Nephron (organoid): ENCODE measurements at regions not wholly inside any gene's neighbourhood (a gene's known extent, or its start where the extent isn't known, plus 50 kb on each side); places are given as distances from the start of the nearest gene placed in this dataset.
"Not testable (repeated sequence)": the region's sequence is repeated elsewhere in the genome, so short reads cannot be mapped to it uniquely, and the experiment has no call there.

Experiments
- H3K27ac Mint-ChIP-seq, 3 experiments: 2 replicates each; pipeline ENCODE4 v1.8.0; 2020; ENCODE audit warnings: mixed read lengths in 3 of 3, mild to moderate bottlenecking in 2 of 3, moderate library complexity in 1 of 3
- H3K27me3 Mint-ChIP-seq: 2 replicates; pipeline ENCODE4 v1.8.0; 2021; ENCODE audit warnings: low read depth, mild to moderate bottlenecking, moderate library complexity, mixed read lengths
- H3K36me3 Mint-ChIP-seq: 2 replicates; pipeline ENCODE4 v1.8.0; 2020; ENCODE audit warnings: low read depth, mixed read lengths
- H3K4me1 Mint-ChIP-seq: 2 replicates; pipeline ENCODE4 v1.8.0; 2020; ENCODE audit warnings: mixed read lengths
- H3K4me3 Mint-ChIP-seq, 3 experiments: 2 replicates each; pipeline ENCODE4 v1.8.0; 2020; ENCODE audit warnings: mild to moderate bottlenecking in 3 of 3, mixed read lengths in 3 of 3, moderate library complexity in 2 of 3
- H3K9me3 Mint-ChIP-seq: 2 replicates; pipeline ENCODE4 v1.8.0; 2020; ENCODE audit warnings: mixed read lengths
- TF ChIP-seq, protein P1 (sequence below), 3 experiments: fragments of 200-600 bp; sonication (generic); IDR thresholded peaks; one replicate each; pipeline ENCODE4 v1.5.0; 2021; ENCODE audit warnings: antibody characterized with exemption in 3 of 3; ENCODE audit not compliant: unreplicated experiment in 3 of 3

DNA sequence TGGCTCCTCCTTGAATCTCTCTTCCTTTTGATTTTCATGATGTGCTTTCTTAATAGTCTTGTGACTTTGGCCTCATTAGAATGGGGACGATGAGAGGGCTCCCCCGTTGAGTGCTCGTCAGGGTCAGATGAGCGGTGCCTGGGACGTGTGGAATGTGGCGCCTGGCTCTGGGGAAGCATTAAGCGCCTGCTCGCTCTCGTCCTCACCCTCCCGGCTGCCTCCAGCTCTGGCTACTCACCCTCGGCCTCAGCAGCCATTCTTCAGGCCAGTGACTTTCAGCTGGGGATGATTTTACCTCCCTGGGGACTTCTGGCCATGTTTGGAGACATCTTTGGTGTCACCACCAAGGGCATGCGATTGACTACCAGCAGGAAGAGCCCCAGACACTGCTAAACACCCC is 69.7 kb downstream of the RPS6KA4 start:
- H3K36me3 Mint-ChIP-seq, result no peaks in the 10 kb centered on the region
- peaks cover 31% of the 10 kb centered on the region for H3K27me3 Mint-ChIP-seq
- peaks cover 17% of the 10 kb centered on the region for H3K4me1 Mint-ChIP-seq
- H3K9me3 Mint-ChIP-seq, result peaks cover 2% of the 10 kb centered on the region
- no peak overlapping the region for H3K27ac Mint-ChIP-seq
- TF ChIP-seq, protein P1, sequence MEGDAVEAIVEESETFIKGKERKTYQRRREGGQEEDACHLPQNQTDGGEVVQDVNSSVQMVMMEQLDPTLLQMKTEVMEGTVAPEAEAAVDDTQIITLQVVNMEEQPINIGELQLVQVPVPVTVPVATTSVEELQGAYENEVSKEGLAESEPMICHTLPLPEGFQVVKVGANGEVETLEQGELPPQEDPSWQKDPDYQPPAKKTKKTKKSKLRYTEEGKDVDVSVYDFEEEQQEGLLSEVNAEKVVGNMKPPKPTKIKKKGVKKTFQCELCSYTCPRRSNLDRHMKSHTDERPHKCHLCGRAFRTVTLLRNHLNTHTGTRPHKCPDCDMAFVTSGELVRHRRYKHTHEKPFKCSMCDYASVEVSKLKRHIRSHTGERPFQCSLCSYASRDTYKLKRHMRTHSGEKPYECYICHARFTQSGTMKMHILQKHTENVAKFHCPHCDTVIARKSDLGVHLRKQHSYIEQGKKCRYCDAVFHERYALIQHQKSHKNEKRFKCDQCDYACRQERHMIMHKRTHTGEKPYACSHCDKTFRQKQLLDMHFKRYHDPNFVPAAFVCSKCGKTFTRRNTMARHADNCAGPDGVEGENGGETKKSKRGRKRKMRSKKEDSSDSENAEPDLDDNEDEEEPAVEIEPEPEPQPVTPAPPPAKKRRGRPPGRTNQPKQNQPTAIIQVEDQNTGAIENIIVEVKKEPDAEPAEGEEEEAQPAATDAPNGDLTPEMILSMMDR (IDR thresholded peaks at IDR 0.05; ENCODE audit: unreplicated experiment in 3 of 3), result no peak
- H3K4me3 Mint-ChIP-seq, result no peak overlapping the region

DNA sequence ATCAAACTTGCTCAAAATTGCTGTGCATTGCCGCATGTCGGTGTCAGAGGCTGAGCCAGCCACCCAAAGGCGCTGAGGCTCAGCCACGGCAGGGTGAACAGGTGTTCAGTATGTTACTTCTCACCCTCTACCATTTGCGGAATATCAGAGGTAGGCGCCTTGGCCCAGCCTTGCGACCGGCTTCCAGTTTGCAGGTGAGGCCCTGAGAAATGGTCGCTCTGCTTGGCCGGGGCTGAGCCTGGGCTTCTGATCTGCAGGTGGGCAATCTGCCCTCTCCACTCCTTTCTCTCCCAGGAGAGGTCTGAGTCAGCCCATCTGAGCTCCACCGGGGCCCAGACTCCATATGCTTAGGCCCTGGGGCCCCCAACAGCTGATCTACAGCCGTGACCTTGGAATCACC is 71.0 kb downstream of the RPS6KA4 start:
- Mint-ChIP-seq H3K27me3 (peaks cover 35% of the 10 kb centered on the region), H3K4me3 (no peak overlapping the region), H3K36me3 (no peaks in the 10 kb centered on the region), H3K27ac (no peak overlapping the region), H3K9me3 (peaks cover 2% of the 10 kb centered on the region), H3K4me1 (peaks cover 17% of the 10 kb centered on the region)
- TF ChIP-seq, protein P1 (IDR thresholded peaks at IDR 0.05; ENCODE audit: unreplicated experiment in 3 of 3), result no peak

DNA sequence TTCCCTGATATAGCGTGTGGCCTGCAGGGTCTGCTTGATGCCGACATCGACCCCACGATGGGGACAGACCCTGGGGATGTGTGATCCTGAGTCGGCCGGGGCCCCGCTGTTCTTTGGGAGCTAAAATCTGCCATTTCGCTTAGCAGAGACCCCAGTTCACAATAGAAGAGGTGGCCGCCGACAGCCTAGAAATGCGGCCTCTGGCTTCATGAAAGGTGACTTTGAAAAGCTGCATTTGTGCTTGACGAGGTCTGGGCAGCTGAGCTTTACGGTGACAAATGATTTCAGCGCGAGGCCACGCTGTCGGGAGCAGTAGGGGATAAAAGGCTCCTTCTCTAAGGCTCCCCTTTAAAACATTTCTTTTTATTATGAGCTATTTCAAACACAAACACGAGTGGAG is 71.7 kb downstream of the RPS6KA4 start:
- no peak overlapping the region for H3K27ac Mint-ChIP-seq
- TF ChIP-seq, protein P1 (IDR thresholded peaks at IDR 0.05; ENCODE audit: unreplicated experiment in 3 of 3), result no peak
- H3K4me1 Mint-ChIP-seq, result peaks cover 17% of the 10 kb centered on the region
- peaks cover 39% of the 10 kb centered on the region for H3K27me3 Mint-ChIP-seq
- peaks cover 2% of the 10 kb centered on the region for H3K9me3 Mint-ChIP-seq
- H3K4me3 Mint-ChIP-seq, result no peak overlapping the region
- no peaks in the 10 kb centered on the region for H3K36me3 Mint-ChIP-seq

DNA sequence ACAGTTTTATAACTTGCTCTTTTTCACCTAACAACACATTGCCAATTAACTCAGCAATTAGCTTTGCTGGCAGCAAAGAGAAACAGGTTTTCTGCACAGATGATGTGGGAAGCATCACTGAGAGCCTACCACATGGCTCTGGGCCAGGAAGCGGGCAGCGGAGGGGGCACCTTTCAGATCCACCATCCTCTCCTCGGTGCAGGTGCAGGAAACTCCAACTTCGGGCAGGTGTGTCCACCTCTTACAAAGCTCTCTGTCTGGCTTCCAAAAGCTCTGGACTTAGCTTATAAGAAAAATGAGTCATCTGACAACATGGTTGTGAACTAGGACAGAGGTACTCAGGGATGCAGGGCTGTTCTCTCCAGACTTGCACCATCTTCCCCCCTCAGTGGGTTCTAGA is 77.0 kb downstream of the RPS6KA4 start:
- peaks cover 2% of the 10 kb centered on the region for H3K4me1 Mint-ChIP-seq
- no peaks in the 10 kb centered on the region for H3K36me3 Mint-ChIP-seq
- H3K27ac Mint-ChIP-seq, result no peak overlapping the region
- H3K9me3 Mint-ChIP-seq, result peaks cover 2% of the 10 kb centered on the region
- TF ChIP-seq, protein P1 (IDR thresholded peaks at IDR 0.05; ENCODE audit: unreplicated experiment in 3 of 3), result no peak
- no peak overlapping the region for H3K4me3 Mint-ChIP-seq
- H3K27me3 Mint-ChIP-seq, result peaks cover 36% of the 10 kb centered on the region

DNA sequence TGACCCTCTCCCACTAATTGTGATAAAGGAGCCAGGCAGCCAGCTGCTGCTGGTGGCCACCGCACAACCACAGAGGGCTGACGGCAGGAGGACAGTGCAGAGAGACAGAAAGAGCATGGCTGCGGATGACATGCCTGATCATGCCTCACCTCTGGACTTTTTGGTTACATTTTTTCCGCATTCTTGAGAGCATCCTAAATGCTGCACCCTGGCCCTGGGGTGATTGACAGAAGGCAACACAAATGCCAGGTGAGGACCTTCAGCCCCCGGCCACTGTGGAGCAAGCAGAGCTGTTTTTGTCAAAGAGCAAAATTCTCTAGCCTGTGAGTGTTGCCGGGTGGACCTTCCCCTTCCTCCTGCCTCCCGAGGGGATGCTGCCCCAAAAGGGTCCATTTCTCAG is 78.5 kb downstream of the RPS6KA4 start:
- no peaks in the 10 kb centered on the region for H3K9me3 Mint-ChIP-seq
- H3K36me3 Mint-ChIP-seq, result no peaks in the 10 kb centered on the region
- H3K4me1 Mint-ChIP-seq, result no peaks in the 10 kb centered on the region
- peak overlapping the region in 1 of 3 experiments; percentile 52 for H3K27ac Mint-ChIP-seq
- H3K27me3 Mint-ChIP-seq, result peaks cover 33% of the 10 kb centered on the region
- no peak overlapping the region for H3K4me3 Mint-ChIP-seq
- TF ChIP-seq, protein P1 (IDR thresholded peaks at IDR 0.05; ENCODE audit: unreplicated experiment in 3 of 3), result no peak

DNA sequence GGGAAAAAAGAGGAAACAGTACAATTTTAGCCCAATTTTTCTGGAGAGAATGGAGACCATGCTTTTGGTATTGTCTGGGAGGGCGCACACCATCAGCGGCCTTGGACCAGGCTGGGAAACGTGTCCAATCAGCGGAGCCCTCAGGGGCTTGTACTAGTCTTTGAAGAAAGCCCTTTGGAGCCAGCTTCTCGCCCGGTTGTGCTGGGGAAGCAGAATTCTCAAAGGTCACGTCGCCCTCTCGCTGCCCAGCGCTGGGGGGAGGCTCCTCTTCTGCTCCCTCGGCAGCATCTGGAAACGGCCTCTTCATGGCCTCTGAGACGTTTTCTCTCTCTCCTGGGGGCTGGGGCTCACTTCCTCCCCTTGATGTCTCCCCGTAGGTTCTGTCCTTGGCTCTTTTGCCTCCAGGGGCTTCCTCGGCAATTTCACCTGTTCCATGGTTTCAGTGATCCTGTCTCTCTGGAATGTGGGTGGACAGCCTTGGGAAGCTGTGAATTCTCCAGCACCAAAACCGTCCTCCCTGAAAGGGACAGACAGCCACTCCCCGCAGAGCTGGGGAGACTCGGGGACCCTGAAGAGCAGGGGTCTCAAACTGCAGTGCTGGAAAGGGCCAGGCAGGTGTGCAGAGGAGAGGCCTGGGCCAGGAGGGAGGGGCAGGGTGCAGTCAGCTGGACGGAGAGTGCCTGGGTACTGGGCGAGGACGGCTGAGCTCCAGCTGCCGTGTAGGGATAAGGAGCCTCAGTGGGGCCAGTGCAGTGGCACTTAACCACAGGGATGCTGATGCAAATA is 80.2 kb downstream of the RPS6KA4 start:
- Mint-ChIP-seq H3K4me3 (no peak overlapping the region), H3K9me3 (no peaks in the 10 kb centered on the region), H3K4me1 (no peaks in the 10 kb centered on the region), H3K27ac (no peak overlapping the region), H3K36me3 (no peaks in the 10 kb centered on the region), H3K27me3 (peaks cover 31% of the 10 kb centered on the region)
- TF ChIP-seq, protein P1 (IDR thresholded peaks at IDR 0.05; ENCODE audit: unreplicated experiment in 3 of 3), result no peak

DNA sequence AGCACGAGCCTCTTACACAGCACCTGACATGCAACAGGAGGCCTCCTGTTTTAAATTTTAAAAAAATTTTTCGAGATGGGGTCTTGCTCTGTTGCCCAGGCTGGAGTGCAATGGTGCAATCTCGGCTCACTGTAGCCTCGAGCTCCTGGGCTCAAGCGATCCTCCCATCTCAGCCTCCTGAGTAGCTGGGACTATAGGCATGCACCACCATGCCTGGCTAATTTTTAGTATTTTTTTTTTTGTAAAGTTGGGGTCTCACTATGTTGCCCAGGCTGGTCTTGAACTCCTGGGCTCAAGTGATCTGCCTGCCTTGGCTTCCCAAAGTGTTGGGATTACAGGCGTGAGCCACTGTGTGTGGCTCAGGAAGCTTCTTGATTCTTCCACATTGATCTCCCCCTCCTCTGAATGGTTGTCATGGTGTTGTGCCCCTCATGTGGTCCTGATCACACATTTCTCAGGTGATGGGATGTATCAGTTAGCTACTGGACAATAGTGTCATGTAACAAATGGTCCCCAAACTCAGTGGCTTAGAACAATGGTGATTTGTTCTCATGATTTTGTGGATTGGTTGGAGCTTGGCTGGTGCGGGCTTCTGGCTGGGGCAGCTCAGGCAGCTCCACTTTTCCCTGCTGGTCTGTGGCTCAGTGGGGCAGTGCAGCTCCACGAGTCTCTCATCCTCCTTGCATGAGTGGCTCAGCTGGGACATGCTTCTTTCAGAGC is 81.0 kb downstream of the RPS6KA4 start:
- peaks cover 28% of the 10 kb centered on the region for H3K27me3 Mint-ChIP-seq
- H3K36me3 Mint-ChIP-seq, H3K9me3 Mint-ChIP-seq, H3K4me3 Mint-ChIP-seq, H3K27ac Mint-ChIP-seq, H3K4me1 Mint-ChIP-seq: not testable (repeated sequence)
